ENCODE measurements at regions not wholly inside any gene's neighbourhood (a gene's known extent, or its start where the extent isn't known, plus 50 kb on each side); places are given as distances from the start of the nearest gene placed in this dataset.

DNA sequence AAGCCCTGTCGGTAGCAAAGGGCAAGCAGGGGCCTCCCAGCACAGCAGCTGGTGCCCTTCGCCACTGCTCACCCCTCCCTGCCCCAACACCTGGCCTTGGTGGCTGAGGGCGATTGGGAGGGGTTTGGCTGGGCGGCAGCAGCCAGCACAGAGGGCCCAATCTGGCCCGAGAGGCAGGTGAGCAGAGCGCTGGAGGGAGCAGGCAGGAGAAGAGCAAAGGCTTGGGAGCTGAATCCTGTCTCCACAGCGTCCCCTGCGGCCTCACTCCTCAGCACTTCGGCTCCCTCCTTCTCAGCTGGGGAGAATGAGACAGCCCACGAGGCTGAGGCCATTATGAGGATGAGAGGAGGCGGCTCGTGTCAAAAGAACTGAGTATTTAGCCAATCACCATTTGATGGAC is 74.9 kb upstream of the TAF1B start:
- no peak for TF ChIP-seq CEBPB (IDR thresholded peaks at IDR 0.05; ENCODE audit: low read depth)
- TF ChIP-seq EZH2 (IDR thresholded peaks at IDR 0.05) = no peak
- TF ChIP-seq CTCF (IDR thresholded peaks at IDR 0.05 in 2 of 3, conservative IDR thresholded peaks at IDR 0.05 in 1 of 3; ENCODE audit: borderline replicate concordance in 1 of 3, insufficient read depth in 1 of 3, low read depth in 2 of 3, low read length in 2 of 3) = no peak
- no peak for TF ChIP-seq ZFX (IDR thresholded peaks at IDR 0.05)
- no peak for TF ChIP-seq POLR2A (IDR thresholded peaks at IDR 0.05; ENCODE audit: borderline replicate concordance, extremely low read depth, insufficient read depth, insufficient read length)
- no peak for TF ChIP-seq POLR2AphosphoS5 (IDR thresholded peaks at IDR 0.05; ENCODE audit: low read depth, low read length)
- no peak for TF ChIP-seq REST (IDR thresholded peaks at IDR 0.05; ENCODE audit: low read depth)
- TF ChIP-seq EZH2phosphoT487 (IDR thresholded peaks at IDR 0.05; ENCODE audit: borderline replicate concordance) = no peak
- no peak for TF ChIP-seq YY1 (IDR thresholded peaks at IDR 0.05; ENCODE audit: extremely low read depth, insufficient replicate concordance, low read depth, low read length)
- TF ChIP-seq, protein P1, sequence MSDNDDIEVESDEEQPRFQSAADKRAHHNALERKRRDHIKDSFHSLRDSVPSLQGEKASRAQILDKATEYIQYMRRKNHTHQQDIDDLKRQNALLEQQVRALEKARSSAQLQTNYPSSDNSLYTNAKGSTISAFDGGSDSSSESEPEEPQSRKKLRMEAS (IDR thresholded peaks at IDR 0.05) = no peak
- no peak for TF ChIP-seq ZNF274 (IDR thresholded peaks at IDR 0.05; ENCODE audit: low read depth, low read length)

Measured in HCT116 (cell line).